Endothelial cell of umbilical vein (primary cell): ENCODE measurements at regions not wholly inside any gene's neighbourhood (a gene's known extent, or its start where the extent isn't known, plus 50 kb on each side); places are given as distances from the start of the nearest gene placed in this dataset.

Experiments used
- CTCF ChIP-seq, 2 donors: IDR thresholded peaks; 1 replicate in 1 of 2; 2 replicates in 1 of 2; pipeline ENCODE4 v1.5.1; 2011; ENCODE audit warnings: low read length in 2 of 2, mild to moderate bottlenecking in 2 of 2, moderate library complexity in 2 of 2, control low read depth in 1 of 2, inconsistent platforms in 1 of 2, low read depth in 1 of 2; ENCODE audit not compliant: insufficient read depth in 1 of 2; ENCODE audit errors: extremely low read depth in 1 of 2
- FOS ChIP-seq: IDR thresholded peaks from 2 replicates; pipeline ENCODE4 v1.6.1; 2011; ENCODE audit warnings: mild to moderate bottlenecking, low read length, moderate library complexity, borderline replicate concordance; ENCODE audit not compliant: insufficient read depth
- POLR2AphosphoS5 ChIP-seq: IDR thresholded peaks from 2 replicates; pipeline ENCODE4 v1.6.1; 2012; ENCODE audit warnings: low read depth, mild to moderate bottlenecking, control low read depth, low read length, moderate library complexity; ENCODE audit not compliant: insufficient read depth

DNA sequence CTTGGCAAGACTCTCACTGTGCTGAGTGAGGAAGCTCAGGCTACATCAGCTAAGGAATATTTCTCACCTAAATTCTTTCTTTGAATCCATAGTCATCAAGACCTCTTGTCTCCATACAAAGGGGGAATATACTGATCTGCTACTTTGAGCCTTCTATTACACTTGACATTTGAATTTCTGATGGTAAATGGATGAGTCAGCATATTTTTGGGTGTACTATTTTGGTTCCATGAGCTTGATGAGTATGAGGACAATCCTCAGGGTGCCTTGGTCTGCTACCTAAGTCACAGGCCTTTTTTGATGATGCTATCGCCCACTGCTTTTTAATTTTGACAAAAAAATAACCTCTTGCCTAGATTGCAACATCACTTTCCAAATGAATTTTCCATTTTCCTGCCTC lies 415.7 kb downstream of the PPP1R2C start:
- TF ChIP-seq POLR2AphosphoS5: no peak
- TF ChIP-seq FOS: no peak
- TF ChIP-seq CTCF (IDR thresholded peaks at IDR 0.05; ENCODE audit: extremely low read depth in 1 of 2, insufficient read depth in 1 of 2, low read depth in 1 of 2, low read length in 2 of 2): no peak
